Vagina (tissue), 2 donors: ENCODE measurements at regions not wholly inside any gene's neighbourhood (a gene's known extent, or its start where the extent isn't known, plus 50 kb on each side); places are given as distances from the start of the nearest gene placed in this dataset.

Source experiments
- CTCF ChIP-seq, 3 experiments: fragments of 450-650 bp in 2 of 3; fragments of 200-600 bp in 1 of 3; sonication (generic) in 1 of 3; IDR thresholded peaks; one replicate each; pipeline ENCODE4 v1.5.1; 2017 to 2019; ENCODE audit warnings: antibody characterized with exemption in 3 of 3, mild to moderate bottlenecking in 2 of 3, moderate library complexity in 2 of 3
- POLR2A ChIP-seq, 2 donors: fragments of 450-650 bp; IDR thresholded peaks; one replicate each; pipeline ENCODE4 v1.6.1; 2017; ENCODE audit warnings: antibody characterized with exemption in 2 of 2, mild to moderate bottlenecking in 2 of 2, moderate library complexity in 2 of 2
- POLR2AphosphoS5 ChIP-seq, 2 donors: sonication (generic); formaldehyde crosslinking; IDR thresholded peaks; one replicate each; pipeline ENCODE4 v1.9.0; 2017; ENCODE audit warnings: antibody characterized with exemption in 2 of 2, mild to moderate bottlenecking in 2 of 2, low read depth in 1 of 2; ENCODE audit not compliant: insufficient read depth in 1 of 2

- no peak for TF ChIP-seq CTCF (IDR thresholded peaks at IDR 0.05)
- no peak for TF ChIP-seq POLR2AphosphoS5 (IDR thresholded peaks at IDR 0.05; ENCODE audit: insufficient read depth in 1 of 2, low read depth in 1 of 2)
- no peak for TF ChIP-seq POLR2A (IDR thresholded peaks at IDR 0.05)
Observed at GRCh38 chr14:96729889-96730288, 67.3 kb upstream of the VRK1 start.
